ENCODE measurements at regions not wholly inside any gene's neighbourhood (a gene's known extent, or its start where the extent isn't known, plus 50 kb on each side); places are given as distances from the start of the nearest gene placed in this dataset.

DNA sequence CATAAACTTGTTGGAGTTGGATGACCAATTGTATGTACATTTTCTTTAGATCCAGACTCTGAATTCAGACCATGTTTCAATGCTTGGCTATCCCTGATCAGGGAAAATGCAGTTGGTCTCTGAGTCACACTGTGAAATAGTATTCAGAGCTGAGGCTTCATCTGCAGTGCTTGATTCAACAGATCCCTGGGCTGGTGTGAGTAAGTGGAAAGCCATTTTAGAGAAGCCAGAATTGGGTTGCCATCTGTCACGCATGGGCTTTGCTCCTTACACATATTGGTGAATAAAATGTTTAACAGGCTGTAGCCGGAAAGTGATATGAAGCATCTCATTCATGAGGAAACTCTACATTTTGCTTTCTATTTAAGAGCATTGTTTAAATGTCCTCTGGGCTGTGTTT lies 50.0 kb upstream of the ACYP2 start:
- Histone ChIP-seq H3K4me2 (ENCODE audit: low read length) (no peak overlapping the region), H3K4me1 (ENCODE audit: low read length) (peaks cover 4% of the 10 kb centered on the region), H3K27me3 (ENCODE audit: low read depth, low read length) (no peaks in the 10 kb centered on the region), H3K9ac (ENCODE audit: low read length) (no peak overlapping the region), H4K20me1 (ENCODE audit: insufficient read depth, low read length) (no peaks in the 10 kb centered on the region), H3K79me2 (ENCODE audit: low read length) (no peaks in the 10 kb centered on the region), H3K36me3 (replicated peaks; ENCODE audit: low read depth, low read length) (peaks cover 2% of the 10 kb centered on the region), H3K4me3 (ENCODE audit: low read length) (no peak overlapping the region), H3K9me3 (ENCODE audit: insufficient read depth, low read length) (no peaks in the 10 kb centered on the region), H3K27ac (ENCODE audit: low read length) (no peak overlapping the region), H2AFZ (ENCODE audit: low read depth, low read length) (no peak overlapping the region)
- TF ChIP-seq EZH2phosphoT487 (IDR thresholded peaks at IDR 0.05; ENCODE audit: low read depth) = no peak
- TF ChIP-seq, protein P1, sequence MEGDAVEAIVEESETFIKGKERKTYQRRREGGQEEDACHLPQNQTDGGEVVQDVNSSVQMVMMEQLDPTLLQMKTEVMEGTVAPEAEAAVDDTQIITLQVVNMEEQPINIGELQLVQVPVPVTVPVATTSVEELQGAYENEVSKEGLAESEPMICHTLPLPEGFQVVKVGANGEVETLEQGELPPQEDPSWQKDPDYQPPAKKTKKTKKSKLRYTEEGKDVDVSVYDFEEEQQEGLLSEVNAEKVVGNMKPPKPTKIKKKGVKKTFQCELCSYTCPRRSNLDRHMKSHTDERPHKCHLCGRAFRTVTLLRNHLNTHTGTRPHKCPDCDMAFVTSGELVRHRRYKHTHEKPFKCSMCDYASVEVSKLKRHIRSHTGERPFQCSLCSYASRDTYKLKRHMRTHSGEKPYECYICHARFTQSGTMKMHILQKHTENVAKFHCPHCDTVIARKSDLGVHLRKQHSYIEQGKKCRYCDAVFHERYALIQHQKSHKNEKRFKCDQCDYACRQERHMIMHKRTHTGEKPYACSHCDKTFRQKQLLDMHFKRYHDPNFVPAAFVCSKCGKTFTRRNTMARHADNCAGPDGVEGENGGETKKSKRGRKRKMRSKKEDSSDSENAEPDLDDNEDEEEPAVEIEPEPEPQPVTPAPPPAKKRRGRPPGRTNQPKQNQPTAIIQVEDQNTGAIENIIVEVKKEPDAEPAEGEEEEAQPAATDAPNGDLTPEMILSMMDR (IDR thresholded peaks at IDR 0.05; ENCODE audit: low read depth, low read length) = no peak

DNA sequence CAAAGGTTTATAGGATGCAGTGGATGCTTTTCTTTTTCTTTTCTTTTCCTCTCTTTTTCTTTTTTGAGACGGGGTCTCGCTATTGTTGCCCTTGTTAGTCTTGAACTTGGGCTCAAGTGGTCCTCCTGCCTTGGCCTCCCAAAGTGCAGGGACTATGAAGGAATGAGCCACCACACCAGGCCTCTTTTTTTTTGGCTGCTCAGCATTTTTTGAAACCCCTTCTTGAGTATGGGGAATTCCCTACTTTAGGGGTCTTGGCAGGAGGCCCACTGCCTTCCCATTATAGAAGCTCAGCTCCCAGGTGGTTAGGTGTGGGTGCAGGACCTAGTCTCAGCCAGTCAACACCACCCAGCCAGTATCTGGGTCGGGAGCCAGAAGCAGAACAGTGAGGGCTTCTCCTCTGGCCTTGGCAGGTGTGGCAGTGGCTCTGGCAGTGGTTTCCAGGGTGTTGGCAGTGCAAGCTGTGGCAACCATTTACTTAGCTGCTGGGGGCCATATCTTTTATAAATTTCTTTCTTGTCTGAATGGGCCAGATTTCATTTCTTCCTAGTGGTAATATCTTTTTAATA lies 51.4 kb upstream of the ACYP2 start:
- H3K27me3 ChIP-seq (ENCODE audit: low read depth, low read length) = no peaks in the 10 kb centered on the region
- H3K9me3 ChIP-seq (ENCODE audit: insufficient read depth, low read length) = 0 out of 2 replicates have a peak, but pooled peaks cover 3% of the 10 kb centered on the region
- TF ChIP-seq, protein P1 (IDR thresholded peaks at IDR 0.05; ENCODE audit: low read depth, low read length) = no peak
- TF ChIP-seq EZH2phosphoT487 (IDR thresholded peaks at IDR 0.05; ENCODE audit: low read depth) = no peak
- no peaks in the 10 kb centered on the region for H3K79me2 ChIP-seq (ENCODE audit: low read length)
- no peak overlapping the region for H3K9ac ChIP-seq (ENCODE audit: low read length)
- peaks cover 2% of the 10 kb centered on the region for H3K36me3 ChIP-seq (replicated peaks; ENCODE audit: low read depth, low read length)
- no peak overlapping the region for H2AFZ ChIP-seq (ENCODE audit: low read depth, low read length)
- H3K4me1 ChIP-seq (ENCODE audit: low read length) = peaks cover 4% of the 10 kb centered on the region
- no peak overlapping the region for H3K27ac ChIP-seq (ENCODE audit: low read length)
- H3K4me2 ChIP-seq (ENCODE audit: low read length) = no peak overlapping the region
- no peaks in the 10 kb centered on the region for H4K20me1 ChIP-seq (ENCODE audit: insufficient read depth, low read length)
- no peak overlapping the region for H3K4me3 ChIP-seq (ENCODE audit: low read length)

DNA sequence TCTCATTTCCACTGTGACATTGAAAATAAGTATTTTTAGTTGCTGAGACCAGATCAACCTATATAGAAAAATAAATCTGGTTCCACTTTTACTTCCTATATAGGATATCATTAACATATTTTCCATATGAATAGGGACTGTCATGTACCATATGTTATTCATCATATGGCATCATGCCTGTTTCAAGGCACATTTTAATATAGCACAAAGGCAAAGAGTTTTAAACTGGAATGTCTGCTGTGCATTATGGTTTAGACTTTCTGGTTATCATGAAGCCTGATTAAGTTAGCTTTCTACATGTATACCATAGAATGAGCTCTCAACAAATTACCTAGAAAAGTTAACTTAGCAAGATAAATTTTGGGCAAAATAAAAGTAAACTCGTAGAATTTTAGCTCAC lies 53.0 kb upstream of the ACYP2 start:
- Histone ChIP-seq H3K9me3 (ENCODE audit: insufficient read depth, low read length) (0 out of 2 replicates have a peak, but pooled peaks cover 11% of the 10 kb centered on the region), H3K9ac (ENCODE audit: low read length) (no peak overlapping the region), H3K4me3 (ENCODE audit: low read length) (no peak overlapping the region), H3K27me3 (ENCODE audit: low read depth, low read length) (no peaks in the 10 kb centered on the region), H3K36me3 (replicated peaks; ENCODE audit: low read depth, low read length) (peaks cover 2% of the 10 kb centered on the region), H3K27ac (ENCODE audit: low read length) (no peak overlapping the region), H4K20me1 (ENCODE audit: insufficient read depth, low read length) (no peaks in the 10 kb centered on the region), H3K79me2 (ENCODE audit: low read length) (no peaks in the 10 kb centered on the region), H3K4me2 (ENCODE audit: low read length) (no peak overlapping the region), H3K4me1 (ENCODE audit: low read length) (peaks cover 4% of the 10 kb centered on the region), H2AFZ (ENCODE audit: low read depth, low read length) (no peak overlapping the region)
- TF ChIP-seq EZH2phosphoT487 (IDR thresholded peaks at IDR 0.05; ENCODE audit: low read depth) = no peak
- TF ChIP-seq, protein P1 (IDR thresholded peaks at IDR 0.05; ENCODE audit: low read depth, low read length) = no peak

GRCh38 chr2:54061272-54061671 lies 54.1 kb upstream of the ACYP2 start:
- Histone ChIP-seq H3K9ac (ENCODE audit: low read length) (no peak overlapping the region), H4K20me1 (ENCODE audit: insufficient read depth, low read length) (no peaks in the 10 kb centered on the region), H3K79me2 (ENCODE audit: low read length) (no peaks in the 10 kb centered on the region), H3K36me3 (replicated peaks; ENCODE audit: low read depth, low read length) (peaks cover 2% of the 10 kb centered on the region), H3K4me3 (ENCODE audit: low read length) (no peak overlapping the region), H3K4me2 (ENCODE audit: low read length) (no peak overlapping the region), H3K4me1 (ENCODE audit: low read length) (peaks cover 4% of the 10 kb centered on the region), H2AFZ (ENCODE audit: low read depth, low read length) (no peak overlapping the region), H3K9me3 (ENCODE audit: insufficient read depth, low read length) (0 out of 2 replicates have a peak, but pooled peaks cover 11% of the 10 kb centered on the region), H3K27ac (ENCODE audit: low read length) (no peak overlapping the region), H3K27me3 (ENCODE audit: low read depth, low read length) (no peaks in the 10 kb centered on the region)
- no peak for TF ChIP-seq EZH2phosphoT487 (IDR thresholded peaks at IDR 0.05; ENCODE audit: low read depth)

Measured in OCI-LY3 (cell line).